Ascending aorta (tissue), 2 donors: ENCODE measurements at regions not wholly inside any gene's neighbourhood (a gene's known extent, or its start where the extent isn't known, plus 50 kb on each side); places are given as distances from the start of the nearest gene placed in this dataset.

Experiments used
- DNase-seq, 2 donors: peaks; one replicate each; pipeline ENCODE4 v3.0.0-alpha.2; 2019; ENCODE audit warnings: low spot score in 2 of 2
- H3K27ac ChIP-seq, 2 donors: fragments of 200-600 bp; sonication (generic); one replicate each; pipeline ENCODE4 v1.5.1; 2016 to 2017; ENCODE audit warnings: mild to moderate bottlenecking in 1 of 2
- H3K27me3 ChIP-seq: fragments of 200-600 bp; sonication (generic); one replicate; pipeline ENCODE4 v1.5.1; 2017
- H3K36me3 ChIP-seq, 2 donors: fragments of 200-600 bp; sonication (generic); one replicate each; pipeline ENCODE4 v1.5.1; 2016
- H3K4me1 ChIP-seq, 2 donors: fragments of 200-600 bp; sonication (generic); one replicate each; pipeline ENCODE4 v1.5.1; 2016 to 2017; ENCODE audit warnings: mild to moderate bottlenecking in 1 of 2
- H3K4me3 ChIP-seq, 2 donors: fragments of 200-600 bp; sonication (generic); one replicate each; pipeline ENCODE4 v1.5.1; 2016 to 2017; ENCODE audit warnings: mild to moderate bottlenecking in 1 of 2
- H3K9me3 ChIP-seq, 2 donors: fragments of 200-600 bp; sonication (generic); one replicate each; pipeline ENCODE4 v1.5.1; 2016
- intact Hi-C: fragments of 100-400 bp; cut with DNase I; formaldehyde crosslinking; loops from one replicate; pipeline ENCODE4 v1.15.1; 2023
- TF ChIP-seq, protein P1 (sequence below), 3 experiments: fragments of 200-600 bp in 2 of 3; fragments of 450-650 bp in 1 of 3; sonication (generic) in 2 of 3; IDR thresholded peaks; one replicate each; pipeline ENCODE4 v1.5.1; 2016 to 2019; ENCODE audit warnings: antibody characterized with exemption in 3 of 3, mild to moderate bottlenecking in 1 of 3, moderate library complexity in 1 of 3

DNA sequence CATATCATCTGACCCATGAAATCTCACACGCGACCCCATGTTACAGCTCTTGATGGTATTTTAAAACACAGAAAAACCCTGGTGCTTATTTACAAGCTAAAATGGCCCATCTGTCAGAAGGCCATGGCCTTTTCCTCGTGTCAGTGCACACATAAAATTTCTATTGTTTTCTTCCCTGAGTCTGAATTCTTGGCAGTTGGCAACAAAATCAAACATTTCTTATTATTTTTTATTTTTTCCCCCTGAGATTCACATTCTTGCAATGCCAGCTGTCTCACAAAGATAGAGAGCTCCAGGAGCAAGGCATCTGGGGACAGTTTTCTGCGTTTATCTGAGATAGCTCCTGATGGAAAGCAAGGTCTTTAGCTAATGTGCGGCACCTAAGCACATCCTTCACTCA, 818.1 kb upstream of the TMEM132C start:
- Histone ChIP-seq H3K4me3 (no peak overlapping the region), H3K27me3 (no peaks in the 10 kb centered on the region), H3K4me1 (peaks cover 0 to 13% of the 10 kb centered on the region in 2 donors), H3K36me3 (no peaks in the 10 kb centered on the region), H3K27ac (no peak overlapping the region), H3K9me3 (no peaks in the 10 kb centered on the region)
- intact Hi-C loops = loop anchor here (5.0 kb wide), 1 partner anchor 133 kb away; no protein-coding TSS in a partner anchor
- TF ChIP-seq, protein P1, sequence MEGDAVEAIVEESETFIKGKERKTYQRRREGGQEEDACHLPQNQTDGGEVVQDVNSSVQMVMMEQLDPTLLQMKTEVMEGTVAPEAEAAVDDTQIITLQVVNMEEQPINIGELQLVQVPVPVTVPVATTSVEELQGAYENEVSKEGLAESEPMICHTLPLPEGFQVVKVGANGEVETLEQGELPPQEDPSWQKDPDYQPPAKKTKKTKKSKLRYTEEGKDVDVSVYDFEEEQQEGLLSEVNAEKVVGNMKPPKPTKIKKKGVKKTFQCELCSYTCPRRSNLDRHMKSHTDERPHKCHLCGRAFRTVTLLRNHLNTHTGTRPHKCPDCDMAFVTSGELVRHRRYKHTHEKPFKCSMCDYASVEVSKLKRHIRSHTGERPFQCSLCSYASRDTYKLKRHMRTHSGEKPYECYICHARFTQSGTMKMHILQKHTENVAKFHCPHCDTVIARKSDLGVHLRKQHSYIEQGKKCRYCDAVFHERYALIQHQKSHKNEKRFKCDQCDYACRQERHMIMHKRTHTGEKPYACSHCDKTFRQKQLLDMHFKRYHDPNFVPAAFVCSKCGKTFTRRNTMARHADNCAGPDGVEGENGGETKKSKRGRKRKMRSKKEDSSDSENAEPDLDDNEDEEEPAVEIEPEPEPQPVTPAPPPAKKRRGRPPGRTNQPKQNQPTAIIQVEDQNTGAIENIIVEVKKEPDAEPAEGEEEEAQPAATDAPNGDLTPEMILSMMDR (IDR thresholded peaks at IDR 0.05) = no peak
- DNase-seq = no peak

DNA sequence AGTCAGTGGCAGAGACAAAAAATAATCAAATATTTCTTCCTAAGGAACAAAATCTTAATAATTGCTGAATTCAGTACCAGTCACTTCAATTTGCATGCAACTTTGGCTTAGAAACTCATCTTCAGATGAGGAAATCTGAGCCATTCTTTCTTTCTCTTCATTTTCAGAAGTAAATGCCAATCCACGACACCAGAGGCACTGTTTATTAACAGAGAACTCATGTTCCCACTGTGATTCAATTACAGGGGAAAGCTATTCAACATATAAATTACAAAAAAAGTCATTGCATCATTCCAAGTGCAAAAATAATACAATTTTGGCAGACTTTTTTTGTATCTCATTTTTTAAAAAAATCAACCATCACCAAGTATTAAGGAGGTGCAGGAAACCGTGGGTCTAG, 816.1 kb upstream of the TMEM132C start:
- Histone ChIP-seq H3K27ac (no peak overlapping the region), H3K36me3 (no peaks in the 10 kb centered on the region), H3K27me3 (no peaks in the 10 kb centered on the region), H3K9me3 (no peaks in the 10 kb centered on the region), H3K4me1 (peaks cover 0 to 14% of the 10 kb centered on the region in 2 donors), H3K4me3 (no peak overlapping the region)
- no peak for DNase-seq
- intact Hi-C loops = loop anchor here (5.0 to 10.0 kb wide), 2 partner anchors 226 to 624 kb away; no protein-coding TSS in a partner anchor
- TF ChIP-seq, protein P1 (IDR thresholded peaks at IDR 0.05) = no peak

DNA sequence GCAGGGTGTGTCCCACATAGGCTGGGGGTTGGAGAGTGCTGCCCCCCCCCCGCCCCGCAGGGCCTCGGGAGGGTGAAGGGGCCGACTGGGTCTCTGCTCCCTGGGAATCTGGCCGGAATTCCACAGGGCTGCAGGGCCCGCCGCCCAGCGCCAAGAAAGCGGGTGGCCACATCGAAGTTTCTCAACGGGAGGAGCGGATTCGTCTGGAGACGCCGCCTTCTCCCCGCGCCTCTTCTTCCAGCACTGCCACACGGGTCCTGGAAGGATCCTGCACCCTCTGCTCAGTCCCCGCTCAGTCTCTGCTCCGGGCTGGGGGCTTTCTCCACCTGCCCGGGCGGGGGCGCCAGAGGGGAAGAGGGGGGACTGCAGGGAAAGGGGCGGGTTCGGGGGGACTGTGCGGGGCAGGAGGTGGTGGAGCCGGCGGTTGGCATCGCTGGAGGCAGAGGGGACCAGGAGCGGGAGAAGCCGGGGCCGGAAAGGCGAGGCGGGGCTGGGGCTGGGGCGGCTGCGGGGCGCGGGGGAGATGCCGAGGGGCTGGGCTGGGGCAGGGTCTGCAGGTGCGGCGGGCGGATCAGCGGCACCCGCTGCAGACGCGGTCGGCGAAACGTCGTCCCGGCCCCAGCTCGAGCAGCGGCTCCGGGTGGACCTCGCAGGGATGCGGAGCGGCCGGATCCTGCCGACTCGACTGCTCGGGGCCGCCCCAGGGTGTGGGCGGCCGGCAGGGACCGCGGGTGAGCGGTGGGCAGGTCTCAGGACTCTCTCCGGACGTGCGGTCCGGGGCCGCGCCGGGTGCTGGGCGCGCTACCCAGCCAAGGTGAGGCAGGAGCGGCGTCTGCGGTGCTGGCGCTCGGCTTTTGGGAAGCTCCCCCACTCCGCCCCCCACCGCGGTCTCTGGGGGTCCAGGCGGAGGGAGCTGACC, 811.4 kb upstream of the TMEM132C start:
- TF ChIP-seq, protein P1 (IDR thresholded peaks at IDR 0.05) = peak in 2 of 3 experiments; percentile 17 to 24
- intact Hi-C loops = loop anchor here (10.0 kb wide), 1 partner anchor 619 kb away; no protein-coding TSS in a partner anchor
- Histone ChIP-seq H3K27ac (no peak overlapping the region), H3K4me1 (peaks cover 0 to 13% of the 10 kb centered on the region in 2 donors), H3K36me3 (no peaks in the 10 kb centered on the region), H3K27me3 (no peaks in the 10 kb centered on the region), H3K4me3 (peak overlapping the region; percentile 52 to 65), H3K9me3 (no peaks in the 10 kb centered on the region)
- no peak for DNase-seq

DNA sequence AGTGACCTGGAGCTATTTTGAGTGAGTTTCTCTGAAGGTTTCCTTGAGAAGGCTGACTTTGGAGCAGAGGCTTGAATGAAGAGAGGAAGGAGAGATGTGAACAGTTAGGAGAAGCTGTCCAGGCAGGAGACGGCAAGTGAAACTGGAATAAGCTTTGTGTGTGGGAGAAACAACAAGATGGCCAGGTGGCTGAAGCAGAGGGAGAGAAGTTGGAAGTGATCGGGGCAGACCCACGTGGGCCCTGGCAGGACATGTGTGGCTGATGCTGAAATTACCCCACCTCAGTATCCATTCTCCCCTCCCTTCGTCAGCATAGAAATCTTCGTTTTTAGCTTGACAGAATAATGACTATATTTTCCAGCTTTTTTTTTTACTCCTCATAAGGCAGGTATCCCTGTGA, 809.2 kb upstream of the TMEM132C start:
- no peak for DNase-seq
- no peaks in the 10 kb centered on the region for H3K9me3 ChIP-seq
- no peak overlapping the region for H3K27ac ChIP-seq
- TF ChIP-seq, protein P1 (IDR thresholded peaks at IDR 0.05) = no peak
- no peak overlapping the region for H3K4me3 ChIP-seq
- no peaks in the 10 kb centered on the region for H3K27me3 ChIP-seq
- no peaks in the 10 kb centered on the region for H3K36me3 ChIP-seq
- peaks cover 0 to 13% of the 10 kb centered on the region in 2 donors for H3K4me1 ChIP-seq
- intact Hi-C loops = loop anchor here (10.0 kb wide), 1 partner anchor 617 kb away; no protein-coding TSS in a partner anchor

DNA sequence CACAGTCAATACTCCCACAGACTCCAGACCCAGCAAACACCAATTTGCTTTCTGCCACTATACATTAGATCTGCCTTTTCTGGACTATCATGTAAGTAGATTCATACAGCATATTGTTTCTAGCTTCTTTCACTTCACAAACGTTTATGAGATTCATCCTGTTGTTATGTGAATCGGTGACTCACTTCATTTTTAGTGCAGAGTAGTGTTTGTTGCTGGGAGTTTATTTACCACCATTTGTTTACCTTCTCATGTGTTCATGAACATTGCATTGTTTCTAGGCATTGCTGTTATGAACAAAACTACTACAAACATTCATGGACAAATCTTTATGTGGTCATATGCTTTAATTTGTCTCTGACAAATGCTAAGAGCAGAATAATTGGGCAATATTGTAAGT, 807.8 kb upstream of the TMEM132C start:
- intact Hi-C loops = loop anchor here (10.0 kb wide), 1 partner anchor 616 kb away; no protein-coding TSS in a partner anchor
- Histone ChIP-seq H3K36me3 (no peaks in the 10 kb centered on the region), H3K27me3 (no peaks in the 10 kb centered on the region), H3K4me1 (peaks cover 0 to 11% of the 10 kb centered on the region in 2 donors), H3K4me3 (no peak overlapping the region), H3K27ac (no peak overlapping the region), H3K9me3 (no peaks in the 10 kb centered on the region)
- no peak for DNase-seq
- TF ChIP-seq, protein P1 (IDR thresholded peaks at IDR 0.05) = no peak
